GM23338 (cell line): ENCODE measurements at regions not wholly inside any gene's neighbourhood (a gene's known extent, or its start where the extent isn't known, plus 50 kb on each side); places are given as distances from the start of the nearest gene placed in this dataset.
A peak's percentile ranks its signal among the peaks of the same experiment; 100 is the strongest.

Source experiments
- ATAC-seq: fragments of 200-7000 bp; cut with Tn5 transposase; 3 replicates; pipeline ENCODE4 v1.9.1; 2020
- DNase-seq: peaks from one replicate; pipeline ENCODE4 v3.0.0-alpha.2; 2015; ENCODE audit warnings: low spot score
- H2AFZ ChIP-seq: fragments of 200-600 bp; sonication (generic); 2 replicates; pipeline ENCODE4 v1.8.0; 2016; ENCODE audit warnings: antibody characterized with exemption, mild to moderate bottlenecking, moderate library complexity
- H3F3A ChIP-seq: fragments of 200-600 bp; sonication (generic); replicated peaks from 2 replicates; pipeline ENCODE4 v1.8.0; 2017; ENCODE audit warnings: antibody characterized with exemption, mixed run types, low read depth
- H3K27ac ChIP-seq: fragments of 200-600 bp; sonication (generic); 2 replicates; pipeline ENCODE4 v1.6.1; 2016; ENCODE audit warnings: low read depth
- H3K27me3 ChIP-seq: fragments of 200-600 bp; sonication (generic); 2 replicates; pipeline ENCODE4 v1.8.0; 2016; ENCODE audit warnings: mild to moderate bottlenecking, mixed run types, moderate library complexity; ENCODE audit not compliant: insufficient read depth
- H3K36me3 ChIP-seq: fragments of 200-600 bp; sonication (generic); 2 replicates; pipeline ENCODE4 v1.8.0; 2016; ENCODE audit warnings: mild to moderate bottlenecking; ENCODE audit not compliant: insufficient read depth
- H3K4me1 ChIP-seq: fragments of 200-600 bp; sonication (generic); 2 replicates; pipeline ENCODE4 v1.8.0; 2016; ENCODE audit warnings: mild to moderate bottlenecking, moderate library complexity; ENCODE audit not compliant: insufficient read depth
- H3K4me2 ChIP-seq: fragments of 200-600 bp; sonication (generic); 2 replicates; pipeline ENCODE4 v1.7.1; 2017; ENCODE audit warnings: mixed run types
- H3K4me3 ChIP-seq: fragments of 200-600 bp; sonication (generic); 2 replicates; pipeline ENCODE4 v1.6.1; 2016; ENCODE audit warnings: mixed run types
- H3K79me2 ChIP-seq: fragments of 200-600 bp; sonication (generic); replicated peaks from 2 replicates; pipeline ENCODE4 v1.8.0; 2017; ENCODE audit warnings: mild to moderate bottlenecking; ENCODE audit not compliant: insufficient read depth
- H3K9me2 ChIP-seq: fragments of 200-600 bp; sonication (generic); 2 replicates; pipeline ENCODE4 v1.8.0; 2017; ENCODE audit not compliant: insufficient read depth
- H4K20me1 ChIP-seq: fragments of 200-600 bp; sonication (generic); replicated peaks from 2 replicates; pipeline ENCODE4 v1.8.0; 2017; ENCODE audit warnings: mild to moderate bottlenecking; ENCODE audit not compliant: insufficient read depth
- H3K27ac Mint-ChIP-seq: 2 replicates; pipeline ENCODE4 v1.8.0; 2020; ENCODE audit warnings: inconsistent platforms, mild to moderate bottlenecking, moderate library complexity, mixed read lengths
- H3K27me3 Mint-ChIP-seq: 3 replicates; pipeline ENCODE4 v1.8.0; 2022; ENCODE audit warnings: low read depth, mild to moderate bottlenecking, moderate library complexity, mixed read lengths, inconsistent platforms; ENCODE audit not compliant: insufficient read depth, poor library complexity
- H3K36me3 Mint-ChIP-seq: 3 replicates; pipeline ENCODE4 v1.8.0; 2021; ENCODE audit warnings: low read depth, mild to moderate bottlenecking, inconsistent platforms, moderate library complexity, mixed read lengths
- H3K4me1 Mint-ChIP-seq: 3 replicates; pipeline ENCODE4 v1.8.0; 2020; ENCODE audit warnings: mild to moderate bottlenecking, inconsistent platforms, mixed read lengths
- H3K4me3 Mint-ChIP-seq: 3 replicates; pipeline ENCODE4 v1.8.0; 2021; ENCODE audit warnings: moderate library complexity, mild to moderate bottlenecking, inconsistent platforms, mixed read lengths
- H3K9me3 Mint-ChIP-seq: 3 replicates; pipeline ENCODE4 v1.8.0; 2020; ENCODE audit warnings: moderate library complexity, mild to moderate bottlenecking, inconsistent platforms, mixed read lengths
- EZH2 ChIP-seq: fragments of 200-600 bp; sonication (generic); IDR thresholded peaks from one replicate; pipeline ENCODE4 v1.8.0; 2017; ENCODE audit warnings: antibody characterized with exemption, mild to moderate bottlenecking, low read depth; ENCODE audit not compliant: unreplicated experiment
- EZH2phosphoT487 ChIP-seq: fragments of 200-600 bp; sonication (generic); IDR thresholded peaks from one replicate; pipeline ENCODE4 v1.8.1; 2018; ENCODE audit warnings: antibody characterized with exemption; ENCODE audit not compliant: unreplicated experiment
- JUNB ChIP-seq: IDR thresholded peaks from one replicate; pipeline ENCODE4 v1.6.1; 2016; ENCODE audit warnings: antibody characterized with exemption; ENCODE audit not compliant: unreplicated experiment
- NANOG ChIP-seq: IDR thresholded peaks from 2 replicates; pipeline ENCODE4 v1.6.1; 2016; ENCODE audit warnings: antibody characterized with exemption, borderline replicate concordance
- POLR2AphosphoS5 ChIP-seq: IDR thresholded peaks from 2 replicates; pipeline ENCODE4 v1.6.1; 2016; ENCODE audit warnings: antibody characterized with exemption, low read depth
- REST ChIP-seq: IDR thresholded peaks from one replicate; pipeline ENCODE4 v1.6.1; 2018; ENCODE audit warnings: antibody characterized with exemption; ENCODE audit not compliant: unreplicated experiment
- STAT1 ChIP-seq: IDR thresholded peaks from one replicate; pipeline ENCODE4 v1.6.1; 2016; ENCODE audit warnings: antibody characterized with exemption; ENCODE audit not compliant: unreplicated experiment
- ZNF114 ChIP-seq: fragments of 250-450 bp; sonication (Bioruptor Pico); IDR thresholded peaks from 2 replicates; pipeline ENCODE4 v1.5.0; 2020; ENCODE audit warnings: mild to moderate bottlenecking, moderate library complexity
- ZNF331 ChIP-seq: fragments of 250-450 bp; sonication (Bioruptor Pico); IDR thresholded peaks from 2 replicates; pipeline ENCODE4 v1.5.0; 2020; ENCODE audit warnings: low read depth, mild to moderate bottlenecking, moderate library complexity
- TF ChIP-seq, protein P1 (sequence below): fragments of 250-450 bp; sonication (Bioruptor Pico); IDR thresholded peaks from 2 replicates; pipeline ENCODE4 v1.5.0; 2020; ENCODE audit warnings: mild to moderate bottlenecking, moderate library complexity

DNA sequence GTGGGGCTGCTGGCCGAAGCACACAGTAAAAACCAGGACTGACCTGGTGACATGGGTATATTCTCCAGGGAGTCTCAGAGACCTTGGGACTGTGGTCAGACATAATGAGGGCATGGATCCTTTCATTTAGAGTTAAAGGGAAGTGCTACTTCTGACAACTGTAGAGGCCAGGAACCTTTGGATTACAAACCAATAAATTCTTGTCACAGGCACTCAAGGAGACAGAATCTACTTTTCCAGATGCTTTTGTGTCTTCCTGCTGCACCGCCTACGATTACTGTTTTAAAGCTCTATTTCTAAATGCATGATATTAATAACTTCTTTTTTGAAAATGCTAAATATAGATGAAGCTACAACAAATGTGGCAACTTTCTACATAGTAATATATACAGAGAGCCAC lies 106.5 kb upstream of the LPAR1 start:
- no peak for DNase-seq
- Mint-ChIP-seq H3K4me1 (no peaks in the 10 kb centered on the region), H3K9me3 (no peaks in the 10 kb centered on the region), H3K4me3 (no peak overlapping the region), H3K27ac (no peak overlapping the region), H3K36me3 (no peaks in the 10 kb centered on the region), H3K27me3 (no peaks in the 10 kb centered on the region)
- peaks cover 3% of the 10 kb centered on the region; the same call in 1 of the 2 replicates for H3K9me2 ChIP-seq
- no peaks in the 10 kb centered on the region for H3K27me3 ChIP-seq
- no peak for ATAC-seq
- no peak overlapping the region for H3K27ac ChIP-seq
- H3K4me3 ChIP-seq, result no peak overlapping the region
- no peak for TF ChIP-seq NANOG
- TF ChIP-seq, protein P1, sequence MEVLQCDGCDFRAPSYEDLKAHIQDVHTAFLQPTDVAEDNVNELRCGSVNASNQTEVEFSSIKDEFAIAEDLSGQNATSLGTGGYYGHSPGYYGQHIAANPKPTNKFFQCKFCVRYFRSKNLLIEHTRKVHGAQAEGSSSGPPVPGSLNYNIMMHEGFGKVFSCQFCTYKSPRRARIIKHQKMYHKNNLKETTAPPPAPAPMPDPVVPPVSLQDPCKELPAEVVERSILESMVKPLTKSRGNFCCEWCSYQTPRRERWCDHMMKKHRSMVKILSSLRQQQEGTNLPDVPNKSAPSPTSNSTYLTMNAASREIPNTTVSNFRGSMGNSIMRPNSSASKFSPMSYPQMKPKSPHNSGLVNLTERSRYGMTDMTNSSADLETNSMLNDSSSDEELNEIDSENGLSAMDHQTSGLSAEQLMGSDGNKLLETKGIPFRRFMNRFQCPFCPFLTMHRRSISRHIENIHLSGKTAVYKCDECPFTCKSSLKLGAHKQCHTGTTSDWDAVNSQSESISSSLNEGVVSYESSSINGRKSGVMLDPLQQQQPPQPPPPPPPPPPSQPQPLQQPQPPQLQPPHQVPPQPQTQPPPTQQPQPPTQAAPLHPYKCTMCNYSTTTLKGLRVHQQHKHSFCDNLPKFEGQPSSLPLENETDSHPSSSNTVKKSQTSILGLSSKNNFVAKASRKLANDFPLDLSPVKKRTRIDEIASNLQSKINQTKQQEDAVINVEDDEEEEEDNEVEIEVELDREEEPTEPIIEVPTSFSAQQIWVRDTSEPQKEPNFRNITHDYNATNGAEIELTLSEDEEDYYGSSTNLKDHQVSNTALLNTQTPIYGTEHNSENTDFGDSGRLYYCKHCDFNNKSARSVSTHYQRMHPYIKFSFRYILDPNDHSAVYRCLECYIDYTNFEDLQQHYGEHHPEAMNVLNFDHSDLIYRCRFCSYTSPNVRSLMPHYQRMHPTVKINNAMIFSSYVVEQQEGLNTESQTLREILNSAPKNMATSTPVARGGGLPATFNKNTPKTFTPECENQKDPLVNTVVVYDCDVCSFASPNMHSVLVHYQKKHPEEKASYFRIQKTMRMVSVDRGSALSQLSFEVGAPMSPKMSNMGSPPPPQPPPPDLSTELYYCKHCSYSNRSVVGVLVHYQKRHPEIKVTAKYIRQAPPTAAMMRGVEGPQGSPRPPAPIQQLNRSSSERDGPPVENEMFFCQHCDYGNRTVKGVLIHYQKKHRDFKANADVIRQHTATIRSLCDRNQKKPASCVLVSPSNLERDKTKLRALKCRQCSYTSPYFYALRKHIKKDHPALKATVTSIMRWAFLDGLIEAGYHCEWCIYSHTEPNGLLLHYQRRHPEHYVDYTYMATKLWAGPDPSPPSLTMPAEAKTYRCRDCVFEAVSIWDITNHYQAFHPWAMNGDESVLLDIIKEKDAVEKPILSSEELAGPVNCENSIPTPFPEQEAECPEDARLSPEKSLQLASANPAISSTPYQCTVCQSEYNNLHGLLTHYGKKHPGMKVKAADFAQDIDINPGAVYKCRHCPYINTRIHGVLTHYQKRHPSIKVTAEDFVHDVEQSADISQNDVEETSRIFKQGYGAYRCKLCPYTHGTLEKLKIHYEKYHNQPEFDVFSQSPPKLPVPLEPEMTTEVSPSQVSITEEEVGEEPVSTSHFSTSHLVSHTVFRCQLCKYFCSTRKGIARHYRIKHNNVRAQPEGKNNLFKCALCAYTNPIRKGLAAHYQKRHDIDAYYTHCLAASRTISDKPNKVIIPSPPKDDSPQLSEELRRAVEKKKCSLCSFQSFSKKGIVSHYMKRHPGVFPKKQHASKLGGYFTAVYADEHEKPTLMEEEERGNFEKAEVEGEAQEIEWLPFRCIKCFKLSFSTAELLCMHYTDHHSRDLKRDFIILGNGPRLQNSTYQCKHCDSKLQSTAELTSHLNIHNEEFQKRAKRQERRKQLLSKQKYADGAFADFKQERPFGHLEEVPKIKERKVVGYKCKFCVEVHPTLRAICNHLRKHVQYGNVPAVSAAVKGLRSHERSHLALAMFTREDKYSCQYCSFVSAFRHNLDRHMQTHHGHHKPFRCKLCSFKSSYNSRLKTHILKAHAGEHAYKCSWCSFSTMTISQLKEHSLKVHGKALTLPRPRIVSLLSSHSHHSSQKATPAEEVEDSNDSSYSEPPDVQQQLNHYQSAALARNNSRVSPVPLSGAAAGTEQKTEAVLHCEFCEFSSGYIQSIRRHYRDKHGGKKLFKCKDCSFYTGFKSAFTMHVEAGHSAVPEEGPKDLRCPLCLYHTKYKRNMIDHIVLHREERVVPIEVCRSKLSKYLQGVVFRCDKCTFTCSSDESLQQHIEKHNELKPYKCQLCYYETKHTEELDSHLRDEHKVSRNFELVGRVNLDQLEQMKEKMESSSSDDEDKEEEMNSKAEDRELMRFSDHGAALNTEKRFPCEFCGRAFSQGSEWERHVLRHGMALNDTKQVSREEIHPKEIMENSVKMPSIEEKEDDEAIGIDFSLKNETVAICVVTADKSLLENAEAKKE (CRISPR knock-in tag), result no peak
- no peak for TF ChIP-seq EZH2
- no peak for TF ChIP-seq POLR2AphosphoS5
- TF ChIP-seq JUNB, result no peak
- no peak for TF ChIP-seq ZNF331 (CRISPR knock-in tag)
- TF ChIP-seq ZNF114 (CRISPR knock-in tag), result no peak
- TF ChIP-seq EZH2phosphoT487, result no peak
- TF ChIP-seq REST, result no peak
- no peak for TF ChIP-seq STAT1
- H3K4me2 ChIP-seq, result no peak overlapping the region
- H2AFZ ChIP-seq, result 0 out of 2 replicates have a peak overlapping the region, but pooled peaks have one; percentile 70
- H3K36me3 ChIP-seq, result no peaks in the 10 kb centered on the region
- no peaks in the 10 kb centered on the region for H3F3A ChIP-seq
- no peaks in the 10 kb centered on the region for H3K79me2 ChIP-seq
- H4K20me1 ChIP-seq, result no peaks in the 10 kb centered on the region
- H3K4me1 ChIP-seq, result no peaks in the 10 kb centered on the region
